GM12891 (cell line): ENCODE measurements at regions not wholly inside any gene's neighbourhood (a gene's known extent, or its start where the extent isn't known, plus 50 kb on each side); places are given as distances from the start of the nearest gene placed in this dataset.

Experiments used
- PAX5 ChIP-seq: IDR thresholded peaks from 2 replicates; pipeline ENCODE4 v1.6.1; 2011; ENCODE audit warnings: low read length, moderate library complexity, mild to moderate bottlenecking; ENCODE audit not compliant: insufficient read depth, severe bottlenecking
- POLR2A ChIP-seq: IDR thresholded peaks from 2 replicates; pipeline ENCODE4 v1.6.1; 2011; ENCODE audit warnings: low read depth, low read length, control low read depth
- POLR2AphosphoS5 ChIP-seq: IDR thresholded peaks from 2 replicates; pipeline ENCODE4 v1.6.1; 2011; ENCODE audit warnings: low read depth, low read length, control low read depth
- POU2F2 ChIP-seq: IDR thresholded peaks from 2 replicates; pipeline ENCODE4 v1.6.1; 2011; ENCODE audit warnings: low read depth, mild to moderate bottlenecking, control low read depth, low read length, moderate library complexity
- SPI1 ChIP-seq: IDR thresholded peaks from 2 replicates; pipeline ENCODE4 v1.6.1; 2011; ENCODE audit warnings: low read depth, low read length, control low read depth
- TAF1 ChIP-seq: IDR thresholded peaks from 2 replicates; pipeline ENCODE4 v1.6.1; 2011; ENCODE audit warnings: low read depth, low read length, control low read depth

GRCh38 chr5:6261256-6261655 is 117.1 kb downstream of the MED10 start:
- no peak for TF ChIP-seq POLR2A
- no peak for TF ChIP-seq SPI1
- TF ChIP-seq PAX5, result no peak
- TF ChIP-seq TAF1, result no peak
- TF ChIP-seq POLR2AphosphoS5, result no peak
- no peak for TF ChIP-seq POU2F2
